IMR-90 (cell line): ENCODE measurements at regions not wholly inside any gene's neighbourhood (a gene's known extent, or its start where the extent isn't known, plus 50 kb on each side); places are given as distances from the start of the nearest gene placed in this dataset.

Experiments used
- ATAC-seq: fragments of 200-7000 bp; cut with Tn5 transposase; 2 replicates; pipeline ENCODE4 v1.9.1; 2020; ENCODE audit warnings: low read depth, mild to moderate bottlenecking, moderate library complexity
- BruUV-seq: library from RNA; stranded (reverse); fragments of 400-500 nt; replicated peaks from 2 replicates; lab custom pipeline; 2021; lab: Mats Ljungman, UMichigan
- CTCF ChIA-PET: fragments of 300-600 bp; formaldehyde crosslinking; extraction: SDS; loops from one replicate; lab custom pipeline; 2021; ENCODE audit warnings: antibody characterized with exemption; lab: Yijun Ruan, JAX
- POLR2A ChIA-PET: fragments of 300-600 bp; sonication (Branson Sonifier 250); formaldehyde crosslinking; loops from one replicate; lab custom pipeline; 2022; ENCODE audit warnings: antibody characterized with exemption; ENCODE audit not compliant: unreplicated experiment; lab: Charles Lee
- DNase-seq: peaks from one replicate; pipeline ENCODE4 v3.0.0; 2013
- H2AFZ ChIP-seq: replicated peaks from 2 replicates; pipeline ENCODE3; 2013; ENCODE audit warnings: low read length, mild to moderate bottlenecking; ENCODE audit not compliant: poor library complexity
- H2AK5ac ChIP-seq: 2 replicates; pipeline ENCODE4 v1.6.1; 2013; ENCODE audit warnings: low read depth, low read length, inconsistent platforms
- H2AK9ac ChIP-seq: replicated peaks from 2 replicates; pipeline ENCODE3; 2013; ENCODE audit warnings: mild to moderate bottlenecking, low read depth, low read length, moderate library complexity; ENCODE audit not compliant: poor library complexity
- H2BK120ac ChIP-seq: 2 replicates; pipeline ENCODE4 v1.6.1; 2013; ENCODE audit warnings: low read depth, low read length, inconsistent platforms
- H2BK15ac ChIP-seq: 3 replicates; pipeline ENCODE4 v1.6.1; 2013; ENCODE audit warnings: low read depth, low read length, inconsistent platforms
- H2BK20ac ChIP-seq: 2 replicates; pipeline ENCODE4 v1.6.1; 2013; ENCODE audit warnings: low read depth, mild to moderate bottlenecking, inconsistent platforms, low read length, moderate library complexity
- H2BK5ac ChIP-seq: 2 replicates; pipeline ENCODE4 v1.6.1; 2013; ENCODE audit warnings: mild to moderate bottlenecking, low read depth, low read length, inconsistent platforms; ENCODE audit not compliant: poor library complexity, severe bottlenecking
- H3K14ac ChIP-seq: replicated peaks from 2 replicates; pipeline ENCODE4 v1.6.1; 2013; ENCODE audit warnings: low read depth, low read length, inconsistent platforms
- H3K18ac ChIP-seq: 2 replicates; pipeline ENCODE4 v1.6.1; 2013; ENCODE audit warnings: low read depth, low read length, control low read depth
- H3K23ac ChIP-seq: 2 replicates; pipeline ENCODE4 v1.6.1; 2013; ENCODE audit warnings: low read depth, low read length, inconsistent platforms
- H3K27ac ChIP-seq: 2 replicates; pipeline ENCODE4 v1.5.1; 2013; ENCODE audit warnings: mild to moderate bottlenecking, control low read depth, low read length; ENCODE audit not compliant: insufficient read depth
- H3K27me3 ChIP-seq: 2 replicates; pipeline ENCODE4 v1.6.1; 2013; ENCODE audit warnings: low read length; ENCODE audit not compliant: control insufficient read depth, insufficient read depth
- H3K36me3 ChIP-seq: 2 replicates; pipeline ENCODE4 v1.6.1; 2013; ENCODE audit warnings: low read length, mixed read lengths; ENCODE audit not compliant: control insufficient read depth, insufficient read depth
- H3K4ac ChIP-seq: 2 replicates; pipeline ENCODE4 v1.6.1; 2013; ENCODE audit warnings: low read depth, low read length, inconsistent platforms
- H3K4me1 ChIP-seq: 2 replicates; pipeline ENCODE4 v1.6.1; 2013; ENCODE audit warnings: low read length, mixed read lengths; ENCODE audit not compliant: control insufficient read depth, insufficient read depth
- H3K4me2 ChIP-seq: 2 replicates; pipeline ENCODE4 v1.6.1; 2013; ENCODE audit warnings: low read depth, mild to moderate bottlenecking, control low read depth, low read length, moderate library complexity
- H3K4me3 ChIP-seq: 2 replicates; pipeline ENCODE4 v1.5.1; 2013; ENCODE audit warnings: low read depth, mild to moderate bottlenecking, control low read depth, low read length, moderate library complexity; ENCODE audit not compliant: insufficient read depth
- H3K56ac ChIP-seq: 2 replicates; pipeline ENCODE4 v1.6.1; 2013; ENCODE audit warnings: low read length, inconsistent platforms; ENCODE audit not compliant: insufficient read depth; ENCODE audit errors: extremely low read depth
- H3K79me1 ChIP-seq, 2 experiments: 2 replicates each; pipeline ENCODE4 v1.6.1; 2013; ENCODE audit warnings: low read length in 2 of 2, inconsistent platforms in 1 of 2, low read depth in 1 of 2
- H3K9ac ChIP-seq: 2 replicates; pipeline ENCODE4 v1.6.1; 2013; ENCODE audit warnings: low read depth, low read length, control low read depth
- H3K9me1 ChIP-seq: 2 replicates; pipeline ENCODE4 v1.6.1; 2013; ENCODE audit warnings: low read length, inconsistent platforms; ENCODE audit not compliant: insufficient read depth
- H3K9me3 ChIP-seq: 2 replicates; pipeline ENCODE4 v1.6.1; 2013; ENCODE audit warnings: low read length; ENCODE audit not compliant: control insufficient read depth, insufficient read depth
- H4K20me1 ChIP-seq: 2 replicates; pipeline ENCODE4 v1.6.1; 2013; ENCODE audit warnings: low read length, inconsistent platforms; ENCODE audit not compliant: insufficient read depth
- H4K5ac ChIP-seq: 2 replicates; pipeline ENCODE4 v1.6.1; 2013; ENCODE audit warnings: mild to moderate bottlenecking, low read depth, low read length, control low read depth
- H4K8ac ChIP-seq, 2 experiments: 2 replicates each; pipeline ENCODE4 v1.6.1; 2013; ENCODE audit warnings: low read depth in 2 of 2, low read length in 2 of 2, control low read depth in 1 of 2, inconsistent platforms in 1 of 2
- H4K91ac ChIP-seq: 2 replicates; pipeline ENCODE4 v1.6.1; 2013; ENCODE audit warnings: low read depth, low read length, inconsistent platforms; ENCODE audit not compliant: insufficient read depth
- BHLHE40 ChIP-seq: fragments of 150-350 bp; IDR thresholded peaks from 2 replicates; pipeline ENCODE4 v1.6.1; 2016; ENCODE audit warnings: mild to moderate bottlenecking, low read depth, low read length
- CEBPB ChIP-seq: IDR thresholded peaks from 2 replicates; pipeline ENCODE4 v1.6.1; 2012; ENCODE audit warnings: low read depth, low read length, improper control_type of control experiment
- CHD1 ChIP-seq: IDR thresholded peaks from 2 replicates; pipeline ENCODE4 v1.6.1; 2012; ENCODE audit warnings: low read depth, low read length, improper control_type of control experiment
- FOS ChIP-seq: fragments of 150-350 bp; IDR thresholded peaks from 2 replicates; pipeline ENCODE4 v1.6.1; 2016; ENCODE audit warnings: low read depth, low read length
- MAFK ChIP-seq: IDR thresholded peaks from 2 replicates; pipeline ENCODE4 v1.6.1; 2012; ENCODE audit warnings: low read depth, low read length, improper control_type of control experiment
- MAZ ChIP-seq: IDR thresholded peaks from 2 replicates; pipeline ENCODE4 v1.6.1; 2012; ENCODE audit warnings: low read depth, mild to moderate bottlenecking, low read length, improper control_type of control experiment, moderate library complexity, borderline replicate concordance
- MXI1 ChIP-seq: IDR thresholded peaks from 2 replicates; pipeline ENCODE4 v1.6.1; 2012; ENCODE audit warnings: low read depth, mild to moderate bottlenecking, low read length, moderate library complexity, borderline replicate concordance
- NFE2L2 ChIP-seq: fragments of 150-350 bp; IDR thresholded peaks from 2 replicates; pipeline ENCODE4 v1.6.1; 2016; ENCODE audit warnings: low read depth, mild to moderate bottlenecking, low read length
- POLR2A ChIP-seq: IDR thresholded peaks from 2 replicates; pipeline ENCODE4 v1.6.1; 2012; ENCODE audit warnings: mild to moderate bottlenecking, low read depth, low read length
- RFX5 ChIP-seq: IDR thresholded peaks from 2 replicates; pipeline ENCODE4 v1.8.0; 2012; ENCODE audit warnings: low read depth, mild to moderate bottlenecking, low read length, moderate library complexity
- WGBS, 2 experiments: methylation state at CpG; one replicate each; pipeline versions ENCODE4 v1.1.5 to v1.1.7; 2013; ENCODE audit warnings: missing lambda C conversion rate in 2 of 2; ENCODE audit not compliant: insufficient read length in 1 of 2; ENCODE audit errors: extremely low coverage in 2 of 2; 5-methylcytosine and 5-hydroxymethylcytosine counted together
- dilution Hi-C: fragments of 300-500 bp; cut with HindIII; formaldehyde crosslinking; loops from one replicate; pipeline ENCODE4 v1.14.3; 2018; ENCODE audit warnings: low sequenced_read_pairs; ENCODE audit not compliant: unreplicated experiment
- in situ Hi-C: fragments of 300-500 bp; cut with MboI; formaldehyde crosslinking; loops from 3 replicates; pipeline ENCODE4 v1.14.3; 2019; ENCODE audit warnings: low sequenced_read_pairs, inconsistent platforms, mixed read lengths
- intact Hi-C: fragments of 100-400 bp; cut with micrococcal nuclease; formaldehyde crosslinking; loops from 2 replicates; pipeline ENCODE4 v1.10.0; 2022
- TF ChIP-seq, protein P1 (sequence below): fragments of 150-350 bp; IDR thresholded peaks from 2 replicates; pipeline ENCODE4 v1.6.1; 2017; ENCODE audit warnings: mild to moderate bottlenecking, antibody characterized with exemption, low read length, low read depth

DNA sequence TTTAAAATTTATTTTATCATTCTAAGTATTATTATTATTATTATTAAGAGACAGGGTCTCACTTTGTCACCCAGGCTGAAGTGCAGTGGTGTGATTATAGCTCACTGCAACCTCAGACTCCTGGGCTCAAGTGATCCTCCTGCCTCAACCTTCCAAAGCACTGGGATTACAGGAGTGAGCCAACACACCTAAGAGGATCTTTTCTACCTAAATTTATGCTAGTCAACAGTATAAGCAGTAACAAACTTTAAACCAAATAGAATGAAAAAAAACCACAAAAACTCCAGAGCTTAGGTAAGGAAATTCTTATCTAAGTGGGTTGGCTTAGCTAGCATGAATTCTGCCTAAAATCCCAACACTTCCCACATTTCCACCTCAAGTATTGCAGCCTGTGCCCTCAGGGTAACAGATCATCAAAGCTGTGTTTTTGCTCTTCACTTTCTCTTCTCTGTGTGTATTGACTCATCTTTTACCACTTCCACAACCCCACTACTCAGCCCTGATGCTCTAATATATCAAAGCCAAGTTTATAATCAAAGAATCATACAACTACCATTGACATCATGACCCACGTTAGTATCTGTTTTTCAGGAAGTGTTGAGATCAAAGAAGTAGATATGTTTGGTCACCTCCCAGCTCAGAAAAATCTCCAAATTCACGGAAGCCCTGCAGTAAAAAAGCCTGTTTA lies 93.7 kb upstream of the SPON1 start:
- H3K4me1 ChIP-seq = no peaks in the 10 kb centered on the region
- no peak overlapping the region for H2AK9ac ChIP-seq
- H3K27ac ChIP-seq = no peak overlapping the region
- DNase-seq (no peak), ATAC-seq (no peak)
- H3K79me1 ChIP-seq = no peaks in the 10 kb centered on the region
- no peak overlapping the region for H2BK15ac ChIP-seq
- H4K20me1 ChIP-seq = no peaks in the 10 kb centered on the region
- no peaks in the 10 kb centered on the region; the same call in 1 of the 2 replicates for H3K27me3 ChIP-seq
- no peak overlapping the region for H3K18ac ChIP-seq
- H2AFZ ChIP-seq = no peak overlapping the region
- ChIA-PET CTCF (no interaction called here), POLR2A (no interaction called here)
- no peak overlapping the region for H3K23ac ChIP-seq
- no peak overlapping the region for H3K4me2 ChIP-seq
- no peak overlapping the region for H4K8ac ChIP-seq
- WGBS, 2 experiments = no CpG with 5 or more reads among the region's 2 CpGs
- H3K9me1 ChIP-seq = no peaks in the 10 kb centered on the region
- H3K4ac ChIP-seq = no peak overlapping the region
- no peaks in the 10 kb centered on the region for H3K9me3 ChIP-seq
- dilution Hi-C loops (no loop called here), in situ Hi-C loops (no loop called here), intact Hi-C loops (no loop called here)
- no peak for TF ChIP-seq POLR2A
- no peak for TF ChIP-seq BHLHE40
- no peak for TF ChIP-seq MXI1
- TF ChIP-seq CEBPB = no peak
- no peak for TF ChIP-seq MAZ
- TF ChIP-seq RFX5 = no peak
- no peak for TF ChIP-seq CHD1
- TF ChIP-seq, protein P1, sequence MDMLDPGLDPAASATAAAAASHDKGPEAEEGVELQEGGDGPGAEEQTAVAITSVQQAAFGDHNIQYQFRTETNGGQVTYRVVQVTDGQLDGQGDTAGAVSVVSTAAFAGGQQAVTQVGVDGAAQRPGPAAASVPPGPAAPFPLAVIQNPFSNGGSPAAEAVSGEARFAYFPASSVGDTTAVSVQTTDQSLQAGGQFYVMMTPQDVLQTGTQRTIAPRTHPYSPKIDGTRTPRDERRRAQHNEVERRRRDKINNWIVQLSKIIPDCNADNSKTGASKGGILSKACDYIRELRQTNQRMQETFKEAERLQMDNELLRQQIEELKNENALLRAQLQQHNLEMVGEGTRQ = no peak
- no peak for TF ChIP-seq FOS
- TF ChIP-seq NFE2L2 = no peak
- no peak for TF ChIP-seq MAFK
- no peaks in the 10 kb centered on the region for H3K36me3 ChIP-seq
- H4K5ac ChIP-seq = no peak overlapping the region
- H2BK20ac ChIP-seq = no peak overlapping the region
- BruUV-seq = no TSS peak
- no peak overlapping the region for H4K91ac ChIP-seq
- no peak overlapping the region for H3K56ac ChIP-seq
- no peak overlapping the region for H2AK5ac ChIP-seq
- no peak overlapping the region for H3K14ac ChIP-seq
- no peak overlapping the region for H2BK120ac ChIP-seq
- H2BK5ac ChIP-seq = no peak overlapping the region
- no peak overlapping the region for H3K4me3 ChIP-seq
- H3K9ac ChIP-seq = no peak overlapping the region
